ENCODE measurements at regions not wholly inside any gene's neighbourhood (a gene's known extent, or its start where the extent isn't known, plus 50 kb on each side); places are given as distances from the start of the nearest gene placed in this dataset.
"Not testable (repeated sequence)": the region's sequence is repeated elsewhere in the genome, so short reads cannot be mapped to it uniquely, and the experiment has no call there.

- TF ChIP-seq CTCF (IDR thresholded peaks at IDR 0.05; ENCODE audit: insufficient read depth, low read depth, low read length) = no peak
- POLR2A ChIA-PET = no interaction called here
- Histone ChIP-seq H3K36me3 (ENCODE audit: control insufficient read depth, insufficient read depth, low read length) (no peaks in the 10 kb centered on the region), H3K27me3 (ENCODE audit: control insufficient read depth, insufficient read depth, low read length) (no peaks in the 10 kb centered on the region), H3K4me3 (ENCODE audit: low read depth, low read length) (no peak overlapping the region)
- CTCF ChIA-PET = interaction anchor here (0.7 to 0.8 kb wide), 2 partner anchors 9 to 43 kb away, joined by 3 read pairs; no protein-coding TSS in a partner anchor
- no peak for DNase-seq (ENCODE audit: low read depth)
Measured at GRCh38 chr6:11943060-11943459, 69.1 kb upstream of the HIVEP1 start.

DNA sequence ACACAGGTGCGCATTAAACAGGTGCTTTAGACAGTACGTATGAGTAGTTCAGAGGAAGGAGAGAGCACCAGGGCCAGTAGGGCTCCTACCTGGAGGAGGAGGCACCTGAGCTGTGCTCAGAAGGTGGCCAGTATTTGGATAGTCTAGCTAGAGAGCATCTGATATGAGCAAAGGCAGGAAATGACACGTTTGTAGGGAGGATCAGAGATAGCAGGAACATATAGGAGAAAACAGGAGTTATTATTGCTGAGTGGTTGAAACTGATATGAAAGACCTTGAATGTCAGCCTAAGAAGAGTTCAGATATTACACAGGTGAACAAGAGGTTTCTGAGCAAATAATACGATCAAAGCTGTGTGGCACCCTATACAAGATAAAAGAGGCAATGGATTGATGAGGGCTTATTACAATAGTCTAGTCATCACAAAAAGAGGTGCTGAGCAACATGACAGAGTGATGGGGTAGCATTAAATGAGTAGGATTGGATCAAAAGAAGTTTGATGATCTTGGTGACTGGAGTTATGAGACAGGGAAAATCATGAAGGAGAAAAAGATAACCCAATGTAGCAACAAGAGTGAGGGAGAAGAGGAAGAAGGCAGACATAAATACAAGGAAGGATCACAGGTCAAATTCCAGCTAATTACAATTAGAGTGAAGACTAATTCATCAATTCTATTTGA is 69.8 kb upstream of the HIVEP1 start:
- Histone ChIP-seq H3K27me3 (ENCODE audit: control insufficient read depth, insufficient read depth, low read length) (no peaks in the 10 kb centered on the region), H3K4me3 (ENCODE audit: low read depth, low read length) (no peak overlapping the region), H3K36me3 (ENCODE audit: control insufficient read depth, insufficient read depth, low read length) (no peaks in the 10 kb centered on the region)
- no peak for TF ChIP-seq CTCF (IDR thresholded peaks at IDR 0.05; ENCODE audit: insufficient read depth, low read depth, low read length)
- ChIA-PET POLR2A (no interaction called here), CTCF (interaction anchor here (0.7 to 0.8 kb wide), 2 partner anchors 8 to 44 kb away, joined by 3 read pairs; no protein-coding TSS in a partner anchor)
- no peak for DNase-seq (ENCODE audit: low read depth)

DNA sequence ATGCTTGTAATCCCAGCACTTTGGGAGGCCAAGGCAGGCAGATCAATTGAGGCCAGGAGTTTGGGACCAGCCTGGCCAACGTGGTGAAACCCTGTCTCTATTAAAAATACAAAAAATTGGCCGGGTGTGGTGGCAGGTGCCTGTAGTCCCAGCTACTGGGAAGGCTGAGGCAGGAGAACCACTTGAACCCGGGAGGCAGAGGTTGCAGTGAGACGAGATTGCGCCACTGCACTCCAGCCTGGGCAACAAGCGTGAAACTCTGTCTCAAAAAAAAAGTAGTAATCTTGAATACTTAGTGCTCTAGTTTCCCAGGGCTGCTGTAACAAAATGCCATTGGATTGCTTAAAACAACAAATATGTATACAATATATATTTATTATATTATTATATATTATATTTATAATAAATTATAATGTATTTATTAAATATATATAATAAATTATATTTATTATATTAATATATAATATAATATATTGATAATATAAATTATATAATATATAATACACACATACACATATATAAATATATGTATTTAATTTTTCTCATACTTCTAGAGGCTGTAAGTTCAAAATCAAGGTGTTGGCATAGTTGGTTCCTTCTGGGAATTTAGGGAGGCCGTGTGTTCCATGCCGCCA is 71.5 kb upstream of the HIVEP1 start:
- H3K4me3 ChIP-seq (ENCODE audit: low read depth, low read length); CTCF ChIA-PET; DNase-seq (ENCODE audit: low read depth); H3K36me3 ChIP-seq (ENCODE audit: control insufficient read depth, insufficient read depth, low read length); H3K27me3 ChIP-seq (ENCODE audit: control insufficient read depth, insufficient read depth, low read length); POLR2A ChIA-PET: not testable (repeated sequence)

- ChIA-PET CTCF (interaction anchor here (0.9 kb wide), 1 partner anchor 11 kb away, joined by 3 read pairs; no protein-coding TSS in a partner anchor), POLR2A (no interaction called here)
- H3K27me3 ChIP-seq (ENCODE audit: control insufficient read depth, insufficient read depth, low read length) = no peaks in the 10 kb centered on the region
- H3K36me3 ChIP-seq (ENCODE audit: control insufficient read depth, insufficient read depth, low read length) = no peaks in the 10 kb centered on the region
- H3K4me3 ChIP-seq (ENCODE audit: low read depth, low read length) = no peak overlapping the region
- no peak for TF ChIP-seq CTCF (IDR thresholded peaks at IDR 0.05; ENCODE audit: insufficient read depth, low read depth, low read length)
- DNase-seq (ENCODE audit: low read depth) = no peak
Measured at GRCh38 chr6:11938285-11938890, 73.7 kb upstream of the HIVEP1 start.

- Histone ChIP-seq H3K36me3 (ENCODE audit: control insufficient read depth, insufficient read depth, low read length) (no peaks in the 10 kb centered on the region), H3K27me3 (ENCODE audit: control insufficient read depth, insufficient read depth, low read length) (no peaks in the 10 kb centered on the region), H3K4me3 (ENCODE audit: low read depth, low read length) (no peak overlapping the region)
- POLR2A ChIA-PET = no interaction called here
- CTCF ChIA-PET = interaction anchor here (1.8 kb wide), 1 partner anchor 8 kb away, joined by 3 read pairs; no protein-coding TSS in a partner anchor
- DNase-seq (ENCODE audit: low read depth) = no peak
- TF ChIP-seq CTCF (IDR thresholded peaks at IDR 0.05; ENCODE audit: insufficient read depth, low read depth, low read length) = no peak
Measured at GRCh38 chr6:11934638-11935037, 77.5 kb upstream of the HIVEP1 start.

GRCh38 chr6:11932892-11933291 is 79.2 kb upstream of the HIVEP1 start:
- DNase-seq (ENCODE audit: low read depth); H3K4me3 ChIP-seq (ENCODE audit: low read depth, low read length); CTCF ChIA-PET; H3K27me3 ChIP-seq (ENCODE audit: control insufficient read depth, insufficient read depth, low read length); H3K36me3 ChIP-seq (ENCODE audit: control insufficient read depth, insufficient read depth, low read length); POLR2A ChIA-PET: not testable (repeated sequence)

All from BJ (cell line).